DOHH2 (cell line): ENCODE measurements at regions not wholly inside any gene's neighbourhood (a gene's known extent, or its start where the extent isn't known, plus 50 kb on each side); places are given as distances from the start of the nearest gene placed in this dataset.
"Not testable (repeated sequence)": the region's sequence is repeated elsewhere in the genome, so short reads cannot be mapped to it uniquely, and the experiment has no call there.

ENCODE experiments used
- CTCF ChIP-seq: fragments of 200-600 bp; sonication (generic); IDR thresholded peaks from one replicate; pipeline ENCODE4 v1.5.1; 2014; ENCODE audit warnings: antibody characterized with exemption, mild to moderate bottlenecking, low read depth, low read length; ENCODE audit not compliant: poor library complexity, severe bottlenecking
- EZH2phosphoT487 ChIP-seq: fragments of 200-600 bp; sonication (generic); IDR thresholded peaks from 2 replicates; pipeline ENCODE4 v1.6.1; 2017; ENCODE audit warnings: borderline replicate concordance, mild to moderate bottlenecking, antibody characterized with exemption, low read length, moderate library complexity, mixed read lengths

GRCh38 chr6:76745388-76745787, 672.9 kb upstream of the IMPG1 start:
- TF ChIP-seq CTCF, EZH2phosphoT487: not testable (repeated sequence)
